ENCODE measurements at regions not wholly inside any gene's neighbourhood (a gene's known extent, or its start where the extent isn't known, plus 50 kb on each side); places are given as distances from the start of the nearest gene placed in this dataset.

DNA sequence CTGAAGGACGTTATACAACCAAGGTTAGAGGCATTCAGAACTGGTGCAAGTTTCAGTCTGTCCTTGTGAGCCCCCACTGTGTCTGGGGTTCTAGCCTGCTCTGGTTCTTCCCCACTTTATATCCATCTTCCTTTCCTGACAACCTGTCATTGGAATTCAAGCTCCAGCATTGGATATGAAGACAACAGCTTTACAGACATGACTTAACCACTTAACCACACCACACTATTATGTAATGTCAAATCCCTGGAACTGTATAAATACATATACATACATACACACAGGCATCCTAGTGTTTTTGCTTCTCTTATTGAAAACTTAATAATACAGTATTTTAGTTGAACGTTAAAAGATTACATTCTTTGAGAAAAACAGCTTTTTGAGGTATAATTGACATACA lies 217.9 kb upstream of the SGK1 start:
- H2BK5ac ChIP-seq (ENCODE audit: low read depth, low read length, poor library complexity, severe bottlenecking): no peak overlapping the region
- WGBS: 95% methylated on average over 1 of the region's 2 CpGs
- peak overlapping the region in 1 of 2 experiments; percentile 2 for H2BK12ac ChIP-seq (ENCODE audit: low read length in 2 of 2)
- peaks cover 5% of the 10 kb centered on the region for H3K4me1 ChIP-seq (ENCODE audit: control insufficient read depth, insufficient read depth, low read depth, low read length)
- no peak overlapping the region for H3K27ac ChIP-seq (ENCODE audit: low read length, poor library complexity, severe bottlenecking)
- no peak overlapping the region for H2AFZ ChIP-seq (ENCODE audit: low read depth, low read length)
- H3K4ac ChIP-seq (ENCODE audit: low read depth in 1 of 2, low read length in 2 of 2): no peak overlapping the region
- H3K14ac ChIP-seq (ENCODE audit: low read length in 2 of 2): no peak overlapping the region
- peak overlapping the region; percentile 10 for H2AK5ac ChIP-seq (ENCODE audit: low read length, severe bottlenecking)
- no peak for DNase-seq
- H3K79me1 ChIP-seq (replicated peaks; ENCODE audit: low read length, poor library complexity, severe bottlenecking): no peaks in the 10 kb centered on the region
- no peak overlapping the region for H4K8ac ChIP-seq (ENCODE audit: low read length)
- no peaks in the 10 kb centered on the region for H3K27me3 ChIP-seq (ENCODE audit: control insufficient read depth in 1 of 2, insufficient read depth in 1 of 2, low read length in 2 of 2)
- no peak overlapping the region for H3K9ac ChIP-seq (ENCODE audit: low read length)
- no peak overlapping the region for H3K18ac ChIP-seq (ENCODE audit: low read depth in 1 of 2, low read length in 2 of 2)
- H3K9me3 ChIP-seq (ENCODE audit: control insufficient read depth, low read length): no peaks in the 10 kb centered on the region
- H3K23ac ChIP-seq (ENCODE audit: low read length in 2 of 2): no peak overlapping the region
- H2BK15ac ChIP-seq (ENCODE audit: low read depth, poor library complexity, severe bottlenecking): no peak overlapping the region
- no peak overlapping the region for H3K4me3 ChIP-seq (ENCODE audit: insufficient read depth in 1 of 2, low read depth in 1 of 2, low read length in 2 of 2)
- H2BK120ac ChIP-seq (ENCODE audit: low read depth, low read length): no peak overlapping the region
- H3K4me2 ChIP-seq (ENCODE audit: low read length, poor library complexity, severe bottlenecking): no peak overlapping the region
- H4K91ac ChIP-seq (ENCODE audit: low read length): no peak overlapping the region
- no peaks in the 10 kb centered on the region for H3K36me3 ChIP-seq (ENCODE audit: control insufficient read depth in 1 of 2, insufficient read depth in 2 of 2, low read depth in 1 of 2, low read length in 2 of 2)

- Histone ChIP-seq H2AFZ (ENCODE audit: low read depth, low read length) (no peak overlapping the region), H3K36me3 (ENCODE audit: control insufficient read depth in 1 of 2, insufficient read depth in 2 of 2, low read depth in 1 of 2, low read length in 2 of 2) (no peaks in the 10 kb centered on the region), H3K4me3 (ENCODE audit: insufficient read depth in 1 of 2, low read depth in 1 of 2, low read length in 2 of 2) (no peak overlapping the region), H2AK5ac (ENCODE audit: low read length, severe bottlenecking) (peak overlapping the region; percentile 54), H3K23ac (ENCODE audit: low read length in 2 of 2) (no peak overlapping the region), H3K9ac (ENCODE audit: low read length) (peak overlapping the region; percentile 10), H4K91ac (ENCODE audit: low read length) (no peak overlapping the region), H2BK15ac (ENCODE audit: low read depth, poor library complexity, severe bottlenecking) (no peak overlapping the region), H2BK5ac (ENCODE audit: low read depth, low read length, poor library complexity, severe bottlenecking) (no peak overlapping the region), H3K14ac (ENCODE audit: low read length in 2 of 2) (no peak overlapping the region), H3K27ac (ENCODE audit: low read length, poor library complexity, severe bottlenecking) (no peak overlapping the region), H3K9me3 (ENCODE audit: control insufficient read depth, low read length) (no peaks in the 10 kb centered on the region), H3K79me1 (replicated peaks; ENCODE audit: low read length, poor library complexity, severe bottlenecking) (no peaks in the 10 kb centered on the region), H3K18ac (ENCODE audit: low read depth in 1 of 2, low read length in 2 of 2) (no peak overlapping the region), H3K4me2 (ENCODE audit: low read length, poor library complexity, severe bottlenecking) (no peak overlapping the region), H3K4me1 (ENCODE audit: control insufficient read depth, insufficient read depth, low read depth, low read length) (peaks cover 5% of the 10 kb centered on the region), H3K27me3 (ENCODE audit: control insufficient read depth in 1 of 2, insufficient read depth in 1 of 2, low read length in 2 of 2) (no peaks in the 10 kb centered on the region), H2BK120ac (ENCODE audit: low read depth, low read length) (no peak overlapping the region), H2BK12ac (ENCODE audit: low read length in 2 of 2) (no peak overlapping the region), H4K8ac (ENCODE audit: low read length) (no peak overlapping the region), H3K4ac (ENCODE audit: low read depth in 1 of 2, low read length in 2 of 2) (no peak overlapping the region)
- no peak for DNase-seq
- WGBS: 97% methylated on average over 2 of the region's 2 CpGs
Measured at GRCh38 chr6:134534708-134535149, 216.8 kb upstream of the SGK1 start.

DNA sequence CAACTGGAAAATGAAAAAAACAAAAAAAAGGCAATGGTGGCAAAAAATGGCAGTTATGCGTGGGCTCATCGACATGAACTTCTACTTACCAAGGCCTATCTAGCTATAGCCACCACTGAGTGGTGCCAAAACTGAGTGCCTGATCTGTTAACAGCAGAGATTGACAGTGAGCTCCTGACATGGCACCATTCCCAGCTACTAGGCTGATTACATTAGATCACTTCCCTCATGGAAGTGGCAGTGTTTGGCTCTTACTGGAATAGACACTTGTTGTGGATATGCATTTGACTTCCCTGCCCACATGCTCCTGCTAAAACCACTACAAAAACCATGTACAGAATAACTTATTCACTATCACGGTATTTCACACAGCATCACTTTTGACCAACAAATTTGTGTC lies 216.1 kb upstream of the SGK1 start:
- H3K4me2 ChIP-seq (ENCODE audit: low read length, poor library complexity, severe bottlenecking): no peak overlapping the region
- H3K27ac ChIP-seq (ENCODE audit: low read length, poor library complexity, severe bottlenecking): no peak overlapping the region
- no peak overlapping the region for H4K91ac ChIP-seq (ENCODE audit: low read length)
- 98% methylated on average over 3 of the region's 3 CpGs for WGBS
- no peaks in the 10 kb centered on the region for H3K79me1 ChIP-seq (replicated peaks; ENCODE audit: low read length, poor library complexity, severe bottlenecking)
- H2AK5ac ChIP-seq (ENCODE audit: low read length, severe bottlenecking): peak overlapping the region; percentile 9
- no peak overlapping the region for H3K4me3 ChIP-seq (ENCODE audit: insufficient read depth in 1 of 2, low read depth in 1 of 2, low read length in 2 of 2)
- H2BK12ac ChIP-seq (ENCODE audit: low read length in 2 of 2): peak overlapping the region in 1 of 2 experiments; percentile 63
- no peak for DNase-seq
- H2AFZ ChIP-seq (ENCODE audit: low read depth, low read length): no peak overlapping the region
- H3K36me3 ChIP-seq (ENCODE audit: control insufficient read depth in 1 of 2, insufficient read depth in 2 of 2, low read depth in 1 of 2, low read length in 2 of 2): no peaks in the 10 kb centered on the region
- no peaks in the 10 kb centered on the region for H3K27me3 ChIP-seq (ENCODE audit: control insufficient read depth in 1 of 2, insufficient read depth in 1 of 2, low read length in 2 of 2)
- no peak overlapping the region for H3K9ac ChIP-seq (ENCODE audit: low read length)
- H3K4me1 ChIP-seq (ENCODE audit: control insufficient read depth, insufficient read depth, low read depth, low read length): peaks cover 5% of the 10 kb centered on the region
- peak overlapping the region in 1 of 2 experiments; percentile 31 for H3K14ac ChIP-seq (ENCODE audit: low read length in 2 of 2)
- no peaks in the 10 kb centered on the region for H3K9me3 ChIP-seq (ENCODE audit: control insufficient read depth, low read length)
- H3K18ac ChIP-seq (ENCODE audit: low read depth in 1 of 2, low read length in 2 of 2): no peak overlapping the region
- H3K23ac ChIP-seq (ENCODE audit: low read length in 2 of 2): no peak overlapping the region
- H4K8ac ChIP-seq (ENCODE audit: low read length): no peak overlapping the region
- H2BK120ac ChIP-seq (ENCODE audit: low read depth, low read length): no peak overlapping the region
- H2BK15ac ChIP-seq (ENCODE audit: low read depth, poor library complexity, severe bottlenecking): peak overlapping the region; percentile 19
- no peak overlapping the region for H2BK5ac ChIP-seq (ENCODE audit: low read depth, low read length, poor library complexity, severe bottlenecking)
- H3K4ac ChIP-seq (ENCODE audit: low read depth in 1 of 2, low read length in 2 of 2): no peak overlapping the region

DNA sequence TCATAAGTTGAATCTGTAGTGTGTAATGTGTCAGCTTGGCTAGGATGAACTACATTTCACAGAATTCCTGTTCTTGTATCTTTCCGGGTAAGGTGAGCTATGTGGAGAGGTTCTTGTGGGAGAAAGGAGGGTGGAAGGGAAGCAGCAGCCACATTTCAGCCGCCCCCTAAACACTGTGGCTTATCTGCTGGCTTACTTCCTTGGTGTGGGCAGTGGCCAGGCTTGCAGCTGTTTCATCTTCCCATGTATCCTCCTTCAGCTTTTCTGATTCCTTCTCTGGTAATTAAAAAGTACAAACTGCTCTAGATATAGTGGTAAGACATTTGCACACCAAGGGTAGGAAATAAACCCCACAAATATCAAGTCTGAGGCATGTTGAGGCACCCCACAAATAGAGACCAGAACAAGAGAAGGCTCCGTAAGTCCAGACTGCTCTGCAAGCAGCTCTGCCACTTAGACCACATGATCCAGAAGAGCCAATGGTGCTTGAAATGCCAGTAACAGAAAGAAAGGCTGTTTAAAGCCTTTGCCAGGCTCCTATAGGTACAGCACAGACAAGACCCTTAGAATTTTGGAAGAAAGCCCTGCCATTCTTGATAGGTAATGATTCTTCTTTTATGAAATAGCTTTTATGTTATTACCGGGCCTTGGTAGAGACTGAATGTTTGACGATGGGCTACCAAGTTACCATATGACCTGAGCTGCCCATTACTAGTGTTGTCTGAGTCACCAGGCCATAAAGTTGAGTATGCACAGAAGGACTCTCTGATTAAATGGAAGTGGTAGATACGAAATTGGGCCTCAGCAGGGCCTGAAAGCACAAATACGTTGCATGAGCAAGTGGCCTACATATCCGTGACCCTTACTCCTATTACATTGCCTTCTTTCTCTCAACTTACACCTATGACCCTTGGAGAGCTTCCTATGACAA lies 215.0 kb upstream of the SGK1 start:
- Histone ChIP-seq H3K36me3 (ENCODE audit: control insufficient read depth in 1 of 2, insufficient read depth in 2 of 2, low read depth in 1 of 2, low read length in 2 of 2) (no peaks in the 10 kb centered on the region), H3K27ac (ENCODE audit: low read length, poor library complexity, severe bottlenecking) (no peak overlapping the region), H4K8ac (ENCODE audit: low read length) (no peak overlapping the region), H2BK12ac (ENCODE audit: low read length in 2 of 2) (no peak overlapping the region), H3K9me3 (ENCODE audit: control insufficient read depth, low read length) (no peaks in the 10 kb centered on the region), H3K4me2 (ENCODE audit: low read length, poor library complexity, severe bottlenecking) (no peak overlapping the region), H3K14ac (ENCODE audit: low read length in 2 of 2) (no peak overlapping the region), H2BK15ac (ENCODE audit: low read depth, poor library complexity, severe bottlenecking) (no peak overlapping the region), H3K4me3 (ENCODE audit: insufficient read depth in 1 of 2, low read depth in 1 of 2, low read length in 2 of 2) (no peak overlapping the region), H4K91ac (ENCODE audit: low read length) (no peak overlapping the region), H2AFZ (ENCODE audit: low read depth, low read length) (no peak overlapping the region), H3K9ac (ENCODE audit: low read length) (no peak overlapping the region), H3K23ac (ENCODE audit: low read length in 2 of 2) (no peak overlapping the region), H2BK5ac (ENCODE audit: low read depth, low read length, poor library complexity, severe bottlenecking) (no peak overlapping the region), H2AK5ac (ENCODE audit: low read length, severe bottlenecking) (peak overlapping the region; percentile 40), H2BK120ac (ENCODE audit: low read depth, low read length) (no peak overlapping the region), H3K79me1 (replicated peaks; ENCODE audit: low read length, poor library complexity, severe bottlenecking) (no peaks in the 10 kb centered on the region), H3K18ac (ENCODE audit: low read depth in 1 of 2, low read length in 2 of 2) (no peak overlapping the region), H3K27me3 (ENCODE audit: control insufficient read depth in 1 of 2, insufficient read depth in 1 of 2, low read length in 2 of 2) (no peaks in the 10 kb centered on the region), H3K4me1 (ENCODE audit: control insufficient read depth, insufficient read depth, low read depth, low read length) (peaks cover 5% of the 10 kb centered on the region), H3K4ac (ENCODE audit: low read depth in 1 of 2, low read length in 2 of 2) (no peak overlapping the region)
- whole genome bisulfite sequencing: 97% methylated on average over 7 of the region's 8 CpGs
- DNase-seq: no peak

Data from mesenchymal stem cell (in vitro differentiated cells and primary cell).